CD14-positive monocyte (primary cell): ENCODE measurements at regions not wholly inside any gene's neighbourhood (a gene's known extent, or its start where the extent isn't known, plus 50 kb on each side); places are given as distances from the start of the nearest gene placed in this dataset.

Experiments
- DNase-seq, 3 donors: peaks; one replicate each; pipeline ENCODE4 v3.0.0-alpha.2; 2011 to 2022
- H2AFZ ChIP-seq: 2 replicates; pipeline ENCODE4 v1.6.0; 2012; ENCODE audit warnings: mild to moderate bottlenecking, low read depth, low read length, inconsistent platforms; ENCODE audit not compliant: insufficient read depth, poor library complexity, severe bottlenecking
- H3K27ac ChIP-seq, 2 donors: 1 replicate in 1 of 2; 2 replicates in 1 of 2; pipeline ENCODE4 v1.5.1; 2012 to 2013; ENCODE audit warnings: low read length in 2 of 2, control low read depth in 1 of 2, inconsistent platforms in 1 of 2, low read depth in 1 of 2, mild to moderate bottlenecking in 1 of 2
- H3K27me3 ChIP-seq, 2 donors: one replicate each; pipeline versions ENCODE4 v1.6.0 to v1.6.1; 2011 to 2013; ENCODE audit warnings: low read length in 2 of 2; ENCODE audit not compliant: control insufficient read depth in 2 of 2, insufficient read depth in 2 of 2
- H3K36me3 ChIP-seq, 2 donors: replicated peaks in 1 of 2; 1 replicate in 1 of 2; 2 replicates in 1 of 2; pipeline versions ENCODE4 v1.5.1 to v1.6.1; 2012 to 2013; ENCODE audit warnings: low read length in 2 of 2, control low read depth in 1 of 2, inconsistent platforms in 1 of 2, mild to moderate bottlenecking in 1 of 2; ENCODE audit not compliant: insufficient read depth in 2 of 2, control insufficient read depth in 1 of 2
- H3K4me1 ChIP-seq, 2 donors: 1 replicate in 1 of 2; 2 replicates in 1 of 2; pipeline versions ENCODE4 v1.5.1 to v1.6.1; 2012 to 2013; ENCODE audit warnings: low read length in 2 of 2, control low read depth in 1 of 2, inconsistent platforms in 1 of 2, mild to moderate bottlenecking in 1 of 2, moderate library complexity in 1 of 2; ENCODE audit not compliant: insufficient read depth in 2 of 2, control insufficient read depth in 1 of 2
- H3K4me2 ChIP-seq: replicated peaks from 2 replicates; pipeline ENCODE3; 2012; ENCODE audit warnings: low read length, moderate library complexity, mild to moderate bottlenecking; ENCODE audit not compliant: poor library complexity, severe bottlenecking; ENCODE audit errors: extremely low read depth
- H3K4me3 ChIP-seq, 3 experiments: fragments of 200-600 bp in 1 of 3; sonication (generic) in 1 of 3; replicated peaks in 1 of 3; 1 replicate in 2 of 3; 2 replicates in 1 of 3; pipeline ENCODE4 v1.5.1; 2011 to 2013; ENCODE audit warnings: low read length in 3 of 3, mild to moderate bottlenecking in 3 of 3, control low read depth in 2 of 3, low read depth in 2 of 3, inconsistent platforms in 1 of 3, moderate library complexity in 1 of 3
- H3K79me2 ChIP-seq: 2 replicates; pipeline ENCODE4 v1.6.0; 2012; ENCODE audit warnings: mild to moderate bottlenecking, control low read depth, inconsistent platforms, low read length, moderate library complexity; ENCODE audit not compliant: insufficient read depth
- H3K9ac ChIP-seq: 2 replicates; pipeline ENCODE4 v1.6.0; 2017; ENCODE audit warnings: low read length, mild to moderate bottlenecking; ENCODE audit not compliant: insufficient read depth, poor library complexity, severe bottlenecking
- H3K9me3 ChIP-seq, 2 donors: replicated peaks in 1 of 2; 1 replicate in 1 of 2; 2 replicates in 1 of 2; pipeline versions ENCODE4 v1.5.1 to v1.6.1; 2012 to 2013; ENCODE audit warnings: low read length in 2 of 2, control low read depth in 1 of 2; ENCODE audit not compliant: control insufficient read depth in 1 of 2, insufficient read depth in 1 of 2
- H4K20me1 ChIP-seq: 2 replicates; pipeline ENCODE4 v1.6.0; 2012; ENCODE audit warnings: mild to moderate bottlenecking, low read length, control low read depth, moderate library complexity; ENCODE audit not compliant: insufficient read depth
- H3K27ac Mint-ChIP-seq, 7 donors: one replicate each; pipeline ENCODE4 v1.8.0; 2020; ENCODE audit warnings: mild to moderate bottlenecking in 7 of 7, mixed read lengths in 7 of 7, moderate library complexity in 6 of 7, inconsistent platforms in 2 of 7
- H3K27me3 Mint-ChIP-seq, 3 donors: one replicate each; pipeline ENCODE4 v1.8.0; 2021 to 2022; ENCODE audit warnings: low read depth in 3 of 3, mild to moderate bottlenecking in 3 of 3, mixed read lengths in 3 of 3, moderate library complexity in 3 of 3, inconsistent platforms in 1 of 3
- H3K36me3 Mint-ChIP-seq, 2 donors: one replicate each; pipeline ENCODE4 v1.8.0; 2020; ENCODE audit warnings: mixed read lengths in 2 of 2, inconsistent platforms in 1 of 2, mild to moderate bottlenecking in 1 of 2
- H3K4me1 Mint-ChIP-seq: one replicate; pipeline ENCODE4 v1.8.0; 2020; ENCODE audit warnings: mild to moderate bottlenecking, mixed read lengths
- H3K4me3 Mint-ChIP-seq, 2 donors: one replicate each; pipeline ENCODE4 v1.8.0; 2020; ENCODE audit warnings: mild to moderate bottlenecking in 2 of 2, mixed read lengths in 2 of 2, moderate library complexity in 1 of 2
- H3K9me3 Mint-ChIP-seq, 7 donors: one replicate each; pipeline ENCODE4 v1.8.0; 2020 to 2022; ENCODE audit warnings: mixed read lengths in 7 of 7, mild to moderate bottlenecking in 6 of 7, moderate library complexity in 6 of 7, inconsistent platforms in 2 of 7
- WGBS: methylation state at CpG from one replicate; pipeline ENCODE4 v1.1.5; 2013; ENCODE audit warnings: missing lambda C conversion rate; ENCODE audit not compliant: insufficient coverage; 5-methylcytosine and 5-hydroxymethylcytosine counted together
- intact Hi-C, 2 donors: fragments of 100-400 bp; cut with micrococcal nuclease; formaldehyde crosslinking; loops; one replicate each; pipeline versions ENCODE4 v1.15.0 to v1.15.1; 2023
- TF ChIP-seq, protein P1 (sequence below): fragments of 200-600 bp; IDR thresholded peaks from one replicate; pipeline ENCODE4 v1.8.0; 2022; ENCODE audit warnings: antibody characterized with exemption, mild to moderate bottlenecking

DNA sequence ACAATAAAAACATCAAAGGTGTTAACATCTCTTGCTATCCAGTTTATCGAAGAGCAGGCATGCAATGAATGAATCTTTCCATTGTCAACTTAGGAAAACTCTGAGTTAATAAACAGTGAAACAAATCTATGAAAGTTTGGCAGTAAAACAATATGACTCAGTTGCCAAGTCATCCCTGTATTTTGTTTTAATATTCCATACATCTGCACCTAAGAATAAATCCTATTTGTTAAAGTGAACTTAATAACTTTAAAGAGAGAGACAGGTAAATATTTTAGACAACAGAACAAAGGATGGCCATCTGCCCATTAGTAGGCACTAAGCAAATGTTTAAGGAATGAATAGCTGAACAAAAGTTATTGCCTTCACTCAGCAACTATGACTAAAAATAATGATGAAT lies 700.5 kb upstream of the CELF2 start:
- no peak for DNase-seq
- no CpG with 5 or more reads among the region's 1 CpG for WGBS
- H4K20me1 ChIP-seq = no peaks in the 10 kb centered on the region
- H3K27ac ChIP-seq = no peak overlapping the region
- Mint-ChIP-seq H3K9me3 (peaks cover 1 to 7% (median 3%) of the 10 kb centered on the region in 7 donors), H3K4me3 (no peak overlapping the region), H3K4me1 (no peaks in the 10 kb centered on the region), H3K36me3 (no peaks in the 10 kb centered on the region), H3K27me3 (peaks cover 0 to 3% (median under 1%) of the 10 kb centered on the region in 3 donors), H3K27ac (no peak overlapping the region)
- H3K4me1 ChIP-seq = no peaks in the 10 kb centered on the region
- no peaks in the 10 kb centered on the region for H3K9me3 ChIP-seq
- no peak overlapping the region for H3K4me2 ChIP-seq
- intact Hi-C loops = no loop called here
- H2AFZ ChIP-seq = no peak overlapping the region
- H3K27me3 ChIP-seq = no peaks in the 10 kb centered on the region
- H3K9ac ChIP-seq = no peak overlapping the region
- TF ChIP-seq, protein P1, sequence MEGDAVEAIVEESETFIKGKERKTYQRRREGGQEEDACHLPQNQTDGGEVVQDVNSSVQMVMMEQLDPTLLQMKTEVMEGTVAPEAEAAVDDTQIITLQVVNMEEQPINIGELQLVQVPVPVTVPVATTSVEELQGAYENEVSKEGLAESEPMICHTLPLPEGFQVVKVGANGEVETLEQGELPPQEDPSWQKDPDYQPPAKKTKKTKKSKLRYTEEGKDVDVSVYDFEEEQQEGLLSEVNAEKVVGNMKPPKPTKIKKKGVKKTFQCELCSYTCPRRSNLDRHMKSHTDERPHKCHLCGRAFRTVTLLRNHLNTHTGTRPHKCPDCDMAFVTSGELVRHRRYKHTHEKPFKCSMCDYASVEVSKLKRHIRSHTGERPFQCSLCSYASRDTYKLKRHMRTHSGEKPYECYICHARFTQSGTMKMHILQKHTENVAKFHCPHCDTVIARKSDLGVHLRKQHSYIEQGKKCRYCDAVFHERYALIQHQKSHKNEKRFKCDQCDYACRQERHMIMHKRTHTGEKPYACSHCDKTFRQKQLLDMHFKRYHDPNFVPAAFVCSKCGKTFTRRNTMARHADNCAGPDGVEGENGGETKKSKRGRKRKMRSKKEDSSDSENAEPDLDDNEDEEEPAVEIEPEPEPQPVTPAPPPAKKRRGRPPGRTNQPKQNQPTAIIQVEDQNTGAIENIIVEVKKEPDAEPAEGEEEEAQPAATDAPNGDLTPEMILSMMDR = no peak
- H3K79me2 ChIP-seq = no peaks in the 10 kb centered on the region
- H3K4me3 ChIP-seq = no peak overlapping the region
- no peaks in the 10 kb centered on the region for H3K36me3 ChIP-seq

DNA sequence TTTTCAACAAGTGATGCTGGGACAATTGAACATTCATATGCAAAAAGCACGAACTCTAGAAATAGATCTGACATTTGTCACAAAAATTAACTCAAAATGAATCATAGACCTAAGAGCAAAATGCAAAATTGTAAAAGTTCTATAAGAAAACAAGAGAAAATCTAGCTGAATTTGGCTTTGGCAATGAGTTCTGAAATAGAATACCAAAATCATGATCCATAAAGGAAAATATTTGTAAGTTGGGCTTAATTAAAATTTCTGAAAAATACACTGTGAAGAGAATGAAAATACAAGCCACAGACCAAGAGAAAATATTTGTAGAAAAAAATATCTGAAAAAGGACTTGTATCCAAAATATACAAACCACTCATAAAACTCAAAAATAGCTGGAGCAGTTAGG lies 698.8 kb upstream of the CELF2 start:
- Histone ChIP-seq H3K9ac (no peak overlapping the region), H3K9me3 (no peaks in the 10 kb centered on the region), H3K4me3 (no peak overlapping the region), H3K27ac (no peak overlapping the region), H2AFZ (no peak overlapping the region), H3K79me2 (no peaks in the 10 kb centered on the region), H3K4me1 (no peaks in the 10 kb centered on the region), H4K20me1 (no peaks in the 10 kb centered on the region), H3K27me3 (no peaks in the 10 kb centered on the region), H3K4me2 (no peak overlapping the region), H3K36me3 (no peaks in the 10 kb centered on the region)
- WGBS = no CpG with 5 or more reads among the region's 1 CpG
- Mint-ChIP-seq H3K4me3 (no peak overlapping the region), H3K9me3 (peaks cover 2 to 12% (median 6%) of the 10 kb centered on the region in 7 donors), H3K4me1 (no peaks in the 10 kb centered on the region), H3K27me3 (peaks cover 0 to 3% (median 2%) of the 10 kb centered on the region in 3 donors), H3K36me3 (no peaks in the 10 kb centered on the region), H3K27ac (no peak overlapping the region)
- intact Hi-C loops = no loop called here
- TF ChIP-seq, protein P1 = no peak
- no peak for DNase-seq
